ENCODE measurements at regions not wholly inside any gene's neighbourhood (a gene's known extent, or its start where the extent isn't known, plus 50 kb on each side); places are given as distances from the start of the nearest gene placed in this dataset.

DNA sequence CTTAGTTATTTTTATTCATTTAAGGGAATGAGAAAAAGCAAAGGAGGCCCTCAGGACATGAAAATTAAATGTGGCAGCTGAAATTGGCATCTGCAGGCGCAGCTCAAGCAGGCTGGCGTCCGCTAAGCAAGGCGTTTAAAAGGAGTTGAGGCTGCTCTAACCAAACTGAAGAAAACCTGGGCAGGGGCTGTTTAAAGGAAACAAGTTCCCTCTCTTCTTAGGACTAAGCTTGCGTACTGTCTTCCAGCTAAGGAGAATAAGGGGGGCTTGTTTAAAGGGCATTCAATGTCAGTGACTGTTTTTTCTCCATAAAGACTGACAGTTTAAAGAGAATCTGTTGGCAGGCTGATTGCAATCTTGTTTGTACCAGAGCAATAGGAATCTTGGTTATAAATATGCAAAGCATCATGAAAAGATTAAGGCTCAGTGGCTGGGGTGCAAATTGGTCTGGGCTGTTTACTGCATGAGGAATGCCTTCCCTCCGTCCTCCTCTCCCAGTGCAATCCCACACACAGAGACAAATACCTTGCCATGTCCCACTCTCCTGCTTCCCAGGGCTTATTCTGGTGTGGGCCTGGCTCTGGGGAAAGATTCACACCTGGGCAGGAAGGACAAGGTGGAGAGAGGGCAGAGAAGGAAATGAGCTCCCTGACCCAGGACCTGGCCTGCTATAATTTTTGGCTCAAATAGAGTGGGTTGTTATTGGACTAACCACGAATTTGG lies 85.9 kb upstream of the LIFR start:
- Histone ChIP-seq H3K27ac (ENCODE audit: low read depth in 2 of 2, low read length in 1 of 2) (no peak overlapping the region), H3K4me1 (ENCODE audit: control insufficient read depth in 2 of 2, insufficient read depth in 2 of 2, low read length in 1 of 2) (no peaks in the 10 kb centered on the region), H3K4me3 (ENCODE audit: low read depth in 1 of 2, low read length in 2 of 2) (no peak overlapping the region), H3K27me3 (ENCODE audit: control insufficient read depth in 1 of 2, insufficient read depth in 2 of 2, low read length in 2 of 2) (no peaks in the 10 kb centered on the region), H3K9me3 (ENCODE audit: control insufficient read depth in 2 of 2, insufficient read depth in 1 of 2, low read depth in 1 of 2, low read length in 1 of 2) (no peaks in the 10 kb centered on the region), H3K36me3 (ENCODE audit: control insufficient read depth in 2 of 2, insufficient read depth in 2 of 2, low read length in 1 of 2) (no peaks in the 10 kb centered on the region)
- 63 to 73% methylated on average over 7 of the region's 7 CpGs for WGBS, 2 donors

DNA sequence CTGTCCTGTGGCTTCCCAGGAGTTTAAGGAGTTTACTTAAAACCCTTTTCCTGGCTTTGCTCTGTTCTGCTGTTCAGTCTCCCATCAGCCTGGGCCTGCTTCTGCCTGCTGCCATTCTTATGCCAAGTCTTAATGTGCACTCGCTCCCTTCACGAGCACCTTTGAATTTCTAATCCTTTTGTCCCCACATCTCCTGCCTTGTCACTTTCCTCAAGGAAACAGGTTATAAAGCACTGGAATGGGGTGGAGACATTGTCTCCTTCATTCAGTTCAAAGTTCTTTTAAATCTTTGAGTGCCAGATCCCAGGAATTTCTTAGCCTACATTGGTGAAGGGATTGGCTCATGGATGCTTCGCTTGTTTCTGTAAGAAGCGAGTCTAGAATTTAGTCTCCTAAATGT lies 87.2 kb upstream of the LIFR start:
- Histone ChIP-seq H3K4me1 (ENCODE audit: control insufficient read depth in 2 of 2, insufficient read depth in 2 of 2, low read length in 1 of 2) (no peaks in the 10 kb centered on the region), H3K36me3 (ENCODE audit: control insufficient read depth in 2 of 2, insufficient read depth in 2 of 2, low read length in 1 of 2) (no peaks in the 10 kb centered on the region), H3K9me3 (ENCODE audit: control insufficient read depth in 2 of 2, insufficient read depth in 1 of 2, low read depth in 1 of 2, low read length in 1 of 2) (no peaks in the 10 kb centered on the region), H3K27me3 (ENCODE audit: control insufficient read depth in 1 of 2, insufficient read depth in 2 of 2, low read length in 2 of 2) (no peaks in the 10 kb centered on the region), H3K27ac (ENCODE audit: low read depth in 2 of 2, low read length in 1 of 2) (no peak overlapping the region), H3K4me3 (ENCODE audit: low read depth in 1 of 2, low read length in 2 of 2) (no peak overlapping the region)
- WGBS, 2 donors, result 89 to 91% methylated on average over 4 of the region's 4 CpGs

DNA sequence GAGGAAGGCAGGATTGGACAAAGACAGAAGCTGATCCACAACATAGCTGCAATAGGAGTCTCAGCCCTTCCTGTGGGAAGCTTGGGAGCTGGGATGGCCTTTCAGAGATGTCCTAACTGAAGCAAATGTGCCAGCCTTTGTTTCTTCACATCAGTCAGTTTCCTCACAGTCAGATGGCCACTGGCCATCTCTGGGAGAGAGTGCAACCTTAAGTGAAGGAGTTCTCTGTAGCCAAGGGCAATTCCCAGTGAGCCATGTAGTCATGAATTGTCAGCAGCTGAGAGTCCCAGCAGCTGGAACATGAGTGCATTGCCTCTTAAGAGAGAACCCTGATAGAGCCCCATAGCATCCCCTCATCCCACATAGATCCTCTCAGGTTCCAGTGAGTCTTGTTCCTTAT lies 89.1 kb upstream of the LIFR start:
- Histone ChIP-seq H3K9me3 (ENCODE audit: control insufficient read depth in 2 of 2, insufficient read depth in 1 of 2, low read depth in 1 of 2, low read length in 1 of 2) (no peaks in the 10 kb centered on the region), H3K4me1 (ENCODE audit: control insufficient read depth in 2 of 2, insufficient read depth in 2 of 2, low read length in 1 of 2) (no peaks in the 10 kb centered on the region), H3K27ac (ENCODE audit: low read depth in 2 of 2, low read length in 1 of 2) (no peak overlapping the region), H3K4me3 (ENCODE audit: low read depth in 1 of 2, low read length in 2 of 2) (no peak overlapping the region), H3K27me3 (ENCODE audit: control insufficient read depth in 1 of 2, insufficient read depth in 2 of 2, low read length in 2 of 2) (no peaks in the 10 kb centered on the region), H3K36me3 (ENCODE audit: control insufficient read depth in 2 of 2, insufficient read depth in 2 of 2, low read length in 1 of 2) (no peaks in the 10 kb centered on the region)

DNA sequence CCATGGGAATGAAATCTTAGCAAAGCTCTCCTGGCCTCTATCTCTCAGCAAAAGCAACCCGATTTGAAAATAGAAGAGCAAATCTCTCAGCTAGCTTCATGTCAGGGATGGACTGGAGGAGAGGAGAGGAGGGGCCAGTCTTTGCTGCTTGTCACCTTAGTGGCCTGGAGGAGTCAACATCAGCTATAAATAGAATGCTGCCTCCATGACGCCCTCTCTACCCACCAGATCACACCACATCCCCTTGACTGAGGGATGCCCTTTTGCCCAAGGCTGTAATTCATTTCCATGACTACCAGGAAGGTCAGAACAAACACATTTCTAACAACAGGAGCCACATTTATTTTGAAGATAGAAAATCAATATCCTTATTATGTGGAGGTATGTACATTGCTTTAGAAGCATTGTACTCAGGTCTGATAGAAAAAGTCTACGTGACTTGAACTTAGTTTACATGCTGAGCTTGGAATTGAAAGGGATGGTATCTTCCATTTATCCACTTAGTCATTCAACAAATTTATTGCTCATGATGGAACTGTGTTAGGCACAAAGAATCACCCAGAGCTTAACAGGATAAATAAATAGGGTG lies 92.4 kb upstream of the LIFR start:
- Histone ChIP-seq H3K27me3 (ENCODE audit: control insufficient read depth in 1 of 2, insufficient read depth in 2 of 2, low read length in 2 of 2) (peaks cover 0 to 3% of the 10 kb centered on the region in 2 donors), H3K9me3 (ENCODE audit: control insufficient read depth in 2 of 2, insufficient read depth in 1 of 2, low read depth in 1 of 2, low read length in 1 of 2) (no peaks in the 10 kb centered on the region), H3K4me3 (ENCODE audit: low read depth in 1 of 2, low read length in 2 of 2) (no peak overlapping the region), H3K4me1 (ENCODE audit: control insufficient read depth in 2 of 2, insufficient read depth in 2 of 2, low read length in 1 of 2) (no peaks in the 10 kb centered on the region), H3K27ac (ENCODE audit: low read depth in 2 of 2, low read length in 1 of 2) (no peak overlapping the region), H3K36me3 (ENCODE audit: control insufficient read depth in 2 of 2, insufficient read depth in 2 of 2, low read length in 1 of 2) (no peaks in the 10 kb centered on the region)
- 68 to 79% methylated on average over 3 of the region's 3 CpGs for WGBS, 2 donors

DNA sequence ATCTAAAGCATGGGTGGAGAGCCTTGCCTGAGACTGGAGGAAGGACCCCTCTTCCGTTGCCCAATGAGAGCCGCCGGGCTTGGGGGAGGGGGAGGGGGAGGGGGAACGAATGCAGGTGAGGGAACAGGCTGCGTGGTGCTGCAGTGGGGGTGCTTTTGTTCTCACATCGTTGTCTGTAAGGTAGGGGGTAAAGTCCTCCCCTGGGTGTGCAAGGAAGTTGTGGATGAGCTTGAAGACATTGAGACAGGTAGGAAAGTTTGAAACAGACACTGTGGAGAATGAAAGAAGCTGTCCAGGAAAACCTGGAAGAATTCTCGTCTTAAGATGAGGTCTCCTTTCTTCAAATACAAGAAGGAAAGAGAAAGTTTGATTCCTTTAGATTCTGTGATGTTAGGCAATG lies 94.1 kb upstream of the LIFR start:
- peak overlapping the region in 1 of 2 donors; percentile 13 for H3K4me3 ChIP-seq (ENCODE audit: low read depth in 1 of 2, low read length in 2 of 2)
- H3K36me3 ChIP-seq (ENCODE audit: control insufficient read depth in 2 of 2, insufficient read depth in 2 of 2, low read length in 1 of 2), result no peaks in the 10 kb centered on the region
- H3K27ac ChIP-seq (ENCODE audit: low read depth in 2 of 2, low read length in 1 of 2), result no peak overlapping the region
- H3K4me1 ChIP-seq (ENCODE audit: control insufficient read depth in 2 of 2, insufficient read depth in 2 of 2, low read length in 1 of 2), result no peaks in the 10 kb centered on the region
- H3K27me3 ChIP-seq (ENCODE audit: control insufficient read depth in 1 of 2, insufficient read depth in 2 of 2, low read length in 2 of 2), result peaks cover 0 to 3% of the 10 kb centered on the region in 2 donors
- 21 to 32% methylated on average over 7 of the region's 7 CpGs for WGBS, 2 donors
- H3K9me3 ChIP-seq (ENCODE audit: control insufficient read depth in 2 of 2, insufficient read depth in 1 of 2, low read depth in 1 of 2, low read length in 1 of 2), result no peaks in the 10 kb centered on the region

DNA sequence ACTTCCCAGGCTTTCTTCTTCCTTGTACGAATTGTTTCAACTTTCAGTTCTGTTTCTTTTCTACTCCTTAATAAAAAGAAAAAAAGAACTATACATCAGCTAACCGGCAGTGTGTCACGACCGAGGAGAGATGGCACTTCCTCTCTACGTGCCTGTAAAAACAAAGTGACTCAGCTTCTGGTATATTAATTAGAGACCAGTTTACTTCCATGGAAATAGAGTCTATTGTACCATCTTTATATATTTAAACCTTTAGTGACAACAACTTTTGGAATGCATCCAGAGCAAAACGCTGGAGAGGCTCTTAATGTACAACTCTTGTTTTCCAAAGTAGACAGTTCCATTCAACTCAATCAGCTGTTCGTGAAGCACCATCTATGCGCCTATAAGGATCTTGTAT lies 94.5 kb upstream of the LIFR start:
- no peaks in the 10 kb centered on the region for H3K36me3 ChIP-seq (ENCODE audit: control insufficient read depth in 2 of 2, insufficient read depth in 2 of 2, low read length in 1 of 2)
- WGBS, 2 donors, result 28 to 32% methylated on average over 8 of the region's 8 CpGs
- H3K9me3 ChIP-seq (ENCODE audit: control insufficient read depth in 2 of 2, insufficient read depth in 1 of 2, low read depth in 1 of 2, low read length in 1 of 2), result no peaks in the 10 kb centered on the region
- H3K27me3 ChIP-seq (ENCODE audit: control insufficient read depth in 1 of 2, insufficient read depth in 2 of 2, low read length in 2 of 2), result peaks cover 0 to 3% of the 10 kb centered on the region in 2 donors
- peak overlapping the region in 1 of 2 donors; percentile 13 for H3K4me3 ChIP-seq (ENCODE audit: low read depth in 1 of 2, low read length in 2 of 2)
- H3K4me1 ChIP-seq (ENCODE audit: control insufficient read depth in 2 of 2, insufficient read depth in 2 of 2, low read length in 1 of 2), result no peaks in the 10 kb centered on the region
- H3K27ac ChIP-seq (ENCODE audit: low read depth in 2 of 2, low read length in 1 of 2), result no peak overlapping the region

DNA sequence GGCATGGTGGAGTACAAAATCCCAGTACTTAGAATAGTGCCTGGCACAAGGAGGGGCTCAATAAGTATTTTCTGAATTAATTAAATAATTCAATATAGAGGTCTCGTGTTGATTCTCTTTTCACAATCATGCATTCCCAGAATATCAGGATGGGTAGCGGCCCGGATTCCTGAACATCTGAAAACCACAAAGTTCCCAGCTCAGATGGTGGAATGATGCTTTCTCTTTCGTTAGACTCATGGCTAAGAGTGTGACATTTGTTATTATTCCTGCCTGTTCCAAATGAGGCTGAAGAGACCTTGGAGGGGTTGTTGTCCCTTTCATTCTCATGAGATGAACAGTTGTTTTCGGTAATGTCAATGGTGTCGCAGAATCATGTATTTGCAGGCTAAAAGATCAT lies 95.4 kb upstream of the LIFR start:
- no peak overlapping the region for H3K4me3 ChIP-seq (ENCODE audit: low read depth in 1 of 2, low read length in 2 of 2)
- peaks cover 0 to 3% of the 10 kb centered on the region in 2 donors for H3K27me3 ChIP-seq (ENCODE audit: control insufficient read depth in 1 of 2, insufficient read depth in 2 of 2, low read length in 2 of 2)
- no peaks in the 10 kb centered on the region for H3K36me3 ChIP-seq (ENCODE audit: control insufficient read depth in 2 of 2, insufficient read depth in 2 of 2, low read length in 1 of 2)
- H3K4me1 ChIP-seq (ENCODE audit: control insufficient read depth in 2 of 2, insufficient read depth in 2 of 2, low read length in 1 of 2), result no peaks in the 10 kb centered on the region
- no peaks in the 10 kb centered on the region for H3K9me3 ChIP-seq (ENCODE audit: control insufficient read depth in 2 of 2, insufficient read depth in 1 of 2, low read depth in 1 of 2, low read length in 1 of 2)
- WGBS, 2 donors, result 93 to 95% methylated on average over 6 of the region's 6 CpGs
- no peak overlapping the region for H3K27ac ChIP-seq (ENCODE audit: low read depth in 2 of 2, low read length in 1 of 2)

DNA sequence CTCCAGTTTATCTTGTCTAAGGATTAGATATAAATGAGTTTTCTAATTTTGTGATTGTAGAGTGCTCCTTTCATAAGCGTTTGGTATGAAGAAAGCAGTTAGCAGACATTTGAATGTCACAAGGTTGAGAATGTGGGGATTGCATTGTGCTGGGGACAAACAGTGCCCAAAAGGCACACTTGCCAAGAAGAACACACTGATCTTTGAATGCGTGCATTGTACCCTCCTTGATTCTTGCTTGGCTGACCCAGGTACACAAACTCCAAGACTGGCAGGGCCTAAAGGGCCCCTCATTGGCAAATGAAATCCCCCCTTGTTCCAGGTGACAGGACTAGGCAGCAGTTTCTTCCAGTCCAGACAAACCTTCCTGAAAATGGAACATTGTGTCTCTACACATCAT lies 96.9 kb upstream of the LIFR start:
- peaks cover 0 to 3% of the 10 kb centered on the region in 2 donors for H3K27me3 ChIP-seq (ENCODE audit: control insufficient read depth in 1 of 2, insufficient read depth in 2 of 2, low read length in 2 of 2)
- no peaks in the 10 kb centered on the region for H3K36me3 ChIP-seq (ENCODE audit: control insufficient read depth in 2 of 2, insufficient read depth in 2 of 2, low read length in 1 of 2)
- 86 to 92% methylated on average over 2 of the region's 2 CpGs for WGBS, 2 donors
- no peaks in the 10 kb centered on the region for H3K4me1 ChIP-seq (ENCODE audit: control insufficient read depth in 2 of 2, insufficient read depth in 2 of 2, low read length in 1 of 2)
- H3K27ac ChIP-seq (ENCODE audit: low read depth in 2 of 2, low read length in 1 of 2), result no peak overlapping the region
- H3K9me3 ChIP-seq (ENCODE audit: control insufficient read depth in 2 of 2, insufficient read depth in 1 of 2, low read depth in 1 of 2, low read length in 1 of 2), result no peaks in the 10 kb centered on the region
- H3K4me3 ChIP-seq (ENCODE audit: low read depth in 1 of 2, low read length in 2 of 2), result no peak overlapping the region

DNA sequence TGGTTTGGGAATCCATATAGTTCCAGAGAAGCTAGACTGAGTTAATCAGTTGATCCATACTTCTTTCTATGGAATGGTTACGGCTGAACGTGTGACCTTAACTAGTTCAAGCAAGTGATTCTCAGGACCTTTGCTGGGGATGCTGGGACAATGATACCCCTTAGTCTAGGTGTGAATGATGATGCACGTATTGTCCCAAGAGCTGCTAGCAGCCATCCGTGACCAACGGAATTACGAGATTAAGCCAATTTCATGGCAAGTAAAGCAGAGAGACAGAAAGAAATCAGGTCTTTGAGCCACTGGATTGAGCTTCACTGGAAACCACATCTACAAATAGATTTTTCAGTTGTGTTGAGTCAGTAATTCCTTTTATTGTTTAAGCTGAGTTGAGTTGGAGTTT lies 99.2 kb upstream of the LIFR start:
- 92 to 94% methylated on average over 6 of the region's 6 CpGs for WGBS, 2 donors
- Histone ChIP-seq H3K36me3 (ENCODE audit: control insufficient read depth in 2 of 2, insufficient read depth in 2 of 2, low read length in 1 of 2) (no peaks in the 10 kb centered on the region), H3K9me3 (ENCODE audit: control insufficient read depth in 2 of 2, insufficient read depth in 1 of 2, low read depth in 1 of 2, low read length in 1 of 2) (no peaks in the 10 kb centered on the region), H3K4me1 (ENCODE audit: control insufficient read depth in 2 of 2, insufficient read depth in 2 of 2, low read length in 1 of 2) (no peaks in the 10 kb centered on the region), H3K4me3 (ENCODE audit: low read depth in 1 of 2, low read length in 2 of 2) (no peak overlapping the region), H3K27me3 (ENCODE audit: control insufficient read depth in 1 of 2, insufficient read depth in 2 of 2, low read length in 2 of 2) (peaks cover 0 to 3% of the 10 kb centered on the region in 2 donors), H3K27ac (ENCODE audit: low read depth in 2 of 2, low read length in 1 of 2) (no peak overlapping the region)

DNA sequence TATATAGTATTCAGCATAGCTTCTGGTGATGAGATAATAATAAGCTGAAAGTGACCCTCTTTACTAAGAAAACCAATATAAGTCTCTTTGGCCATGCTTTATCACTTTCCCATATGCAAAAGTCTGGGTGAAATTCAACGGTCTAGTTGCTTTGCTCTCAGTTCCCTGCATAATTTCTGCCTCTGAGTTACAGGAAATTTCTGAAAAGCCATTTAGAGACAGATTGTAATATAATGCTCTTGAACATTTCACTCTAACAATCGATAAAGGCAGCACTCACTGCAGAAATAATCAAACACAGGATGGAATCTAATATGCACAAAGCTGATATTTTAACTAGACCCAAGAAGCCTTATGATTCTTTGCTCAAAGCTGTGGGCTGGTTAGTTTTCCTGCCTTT lies 100.1 kb upstream of the LIFR start:
- H3K9me3 ChIP-seq (ENCODE audit: control insufficient read depth in 2 of 2, insufficient read depth in 1 of 2, low read depth in 1 of 2, low read length in 1 of 2), result no peaks in the 10 kb centered on the region
- WGBS, 2 donors, result 53 to 63% methylated on average over 2 of the region's 2 CpGs
- no peaks in the 10 kb centered on the region for H3K36me3 ChIP-seq (ENCODE audit: control insufficient read depth in 2 of 2, insufficient read depth in 2 of 2, low read length in 1 of 2)
- peaks cover 0 to 3% of the 10 kb centered on the region in 2 donors for H3K27me3 ChIP-seq (ENCODE audit: control insufficient read depth in 1 of 2, insufficient read depth in 2 of 2, low read length in 2 of 2)
- no peak overlapping the region for H3K4me3 ChIP-seq (ENCODE audit: low read depth in 1 of 2, low read length in 2 of 2)
- no peak overlapping the region for H3K27ac ChIP-seq (ENCODE audit: low read depth in 2 of 2, low read length in 1 of 2)
- no peaks in the 10 kb centered on the region for H3K4me1 ChIP-seq (ENCODE audit: control insufficient read depth in 2 of 2, insufficient read depth in 2 of 2, low read length in 1 of 2)

Measured in esophagus (tissue), 2 donors.